ENCODE measurements at regions not wholly inside any gene's neighbourhood (a gene's known extent, or its start where the extent isn't known, plus 50 kb on each side); places are given as distances from the start of the nearest gene placed in this dataset.

DNA sequence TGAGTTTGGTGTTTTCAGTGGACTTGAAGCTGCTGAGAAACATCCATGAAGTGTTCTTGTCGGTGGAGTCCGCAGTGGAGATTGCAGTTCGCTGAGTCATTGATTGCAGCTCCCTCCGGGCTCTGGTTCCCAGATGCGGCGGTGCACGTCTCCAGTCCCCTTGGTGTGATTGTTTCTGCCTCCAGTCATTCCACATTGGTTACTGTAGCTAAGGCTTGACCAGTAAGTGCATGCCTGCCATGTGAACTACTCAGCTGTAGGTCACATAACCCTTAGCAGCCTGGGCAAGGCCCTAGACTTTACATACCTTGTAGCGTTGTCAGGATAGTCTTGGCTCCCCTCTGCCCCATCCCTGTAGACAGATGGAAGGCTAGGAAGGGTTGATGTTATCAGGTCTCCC lies 53.8 kb upstream of the CLCN4 start:
- TF ChIP-seq, protein P1, sequence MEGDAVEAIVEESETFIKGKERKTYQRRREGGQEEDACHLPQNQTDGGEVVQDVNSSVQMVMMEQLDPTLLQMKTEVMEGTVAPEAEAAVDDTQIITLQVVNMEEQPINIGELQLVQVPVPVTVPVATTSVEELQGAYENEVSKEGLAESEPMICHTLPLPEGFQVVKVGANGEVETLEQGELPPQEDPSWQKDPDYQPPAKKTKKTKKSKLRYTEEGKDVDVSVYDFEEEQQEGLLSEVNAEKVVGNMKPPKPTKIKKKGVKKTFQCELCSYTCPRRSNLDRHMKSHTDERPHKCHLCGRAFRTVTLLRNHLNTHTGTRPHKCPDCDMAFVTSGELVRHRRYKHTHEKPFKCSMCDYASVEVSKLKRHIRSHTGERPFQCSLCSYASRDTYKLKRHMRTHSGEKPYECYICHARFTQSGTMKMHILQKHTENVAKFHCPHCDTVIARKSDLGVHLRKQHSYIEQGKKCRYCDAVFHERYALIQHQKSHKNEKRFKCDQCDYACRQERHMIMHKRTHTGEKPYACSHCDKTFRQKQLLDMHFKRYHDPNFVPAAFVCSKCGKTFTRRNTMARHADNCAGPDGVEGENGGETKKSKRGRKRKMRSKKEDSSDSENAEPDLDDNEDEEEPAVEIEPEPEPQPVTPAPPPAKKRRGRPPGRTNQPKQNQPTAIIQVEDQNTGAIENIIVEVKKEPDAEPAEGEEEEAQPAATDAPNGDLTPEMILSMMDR (IDR thresholded peaks at IDR 0.05), result no peak
- TF ChIP-seq EZH2 (IDR thresholded peaks at IDR 0.05), result no peak
